AG08395 (cell line): ENCODE measurements at regions not wholly inside any gene's neighbourhood (a gene's known extent, or its start where the extent isn't known, plus 50 kb on each side); places are given as distances from the start of the nearest gene placed in this dataset.
A peak's percentile ranks its signal among the peaks of the same experiment; 100 is the strongest.

Source experiments
- DNase-seq: peaks from one replicate; pipeline ENCODE4 v3.0.0; 2012; ENCODE audit warnings: mixed read lengths, low spot score

- no peak for DNase-seq
These were observed 150.1 kb upstream of the BMPER start for GRCh38 chr7:33754933-33755928.

GRCh38 chr7:33757050-33757449 lies 148.3 kb upstream of the BMPER start:
- DNase-seq, result peak; percentile 87

- DNase-seq, result peak; percentile 49
These were observed 147.7 kb upstream of the BMPER start for GRCh38 chr7:33757563-33758165.

- DNase-seq, result no peak
These were observed 145.2 kb upstream of the BMPER start for GRCh38 chr7:33760146-33760545.

GRCh38 chr7:33760834-33761233 lies 144.5 kb upstream of the BMPER start:
- no peak for DNase-seq

GRCh38 chr7:33761449-33762080 lies 143.8 kb upstream of the BMPER start:
- DNase-seq, result no peak

GRCh38 chr7:33762151-33762910 lies 143.0 kb upstream of the BMPER start:
- no peak for DNase-seq

- DNase-seq, result no peak
These were observed 142.4 kb upstream of the BMPER start for GRCh38 chr7:33762911-33763306.

- DNase-seq, result peak; percentile 61
These were observed 140.4 kb upstream of the BMPER start for GRCh38 chr7:33764752-33765451.

GRCh38 chr7:33766405-33766804 lies 138.9 kb upstream of the BMPER start:
- no peak for DNase-seq

- DNase-seq, result no peak
These were observed 135.4 kb upstream of the BMPER start for GRCh38 chr7:33769930-33770329.

- DNase-seq, result no peak
These were observed 134.8 kb upstream of the BMPER start for GRCh38 chr7:33770576-33770975.

- DNase-seq, result no peak
These were observed 133.9 kb upstream of the BMPER start for GRCh38 chr7:33771422-33771821.

GRCh38 chr7:33773053-33773452 lies 132.3 kb upstream of the BMPER start:
- DNase-seq, result peak; percentile 76

- DNase-seq, result no peak
These were observed 130.4 kb upstream of the BMPER start for GRCh38 chr7:33774762-33775523.

- DNase-seq, result no peak
These were observed 129.5 kb upstream of the BMPER start for GRCh38 chr7:33775790-33776189.

GRCh38 chr7:33776788-33777187 lies 128.6 kb upstream of the BMPER start:
- DNase-seq, result no peak

- DNase-seq, result no peak
These were observed 127.1 kb upstream of the BMPER start for GRCh38 chr7:33778195-33778594.

GRCh38 chr7:33779216-33779615 lies 126.1 kb upstream of the BMPER start:
- DNase-seq, result no peak

GRCh38 chr7:33781167-33781566 lies 124.2 kb upstream of the BMPER start:
- no peak for DNase-seq

- no peak for DNase-seq
These were observed 123.5 kb upstream of the BMPER start for GRCh38 chr7:33781796-33782195.
